SK-N-SH (cell line): ENCODE measurements at regions not wholly inside any gene's neighbourhood (a gene's known extent, or its start where the extent isn't known, plus 50 kb on each side); places are given as distances from the start of the nearest gene placed in this dataset.

Experiments used
- CTCF ChIA-PET: fragments of 300-600, 350-600 bp; formaldehyde crosslinking; extraction: SDS; loops from one replicate; lab custom pipeline; 2021; lab: Yijun Ruan, JAX
- POLR2A ChIA-PET: fragments of 350-600 bp; sonication (Branson Sonifier 250); formaldehyde crosslinking; extraction: SDS; loops from one replicate; lab custom pipeline; 2020; ENCODE audit warnings: antibody characterized with exemption, inconsistent platforms; lab: Yijun Ruan, JAX
- DNase-seq: peaks from one replicate; pipeline ENCODE4 v3.0.0; 2012
- H2AFZ ChIP-seq: fragments of 200-600 bp; sonication (generic); 2 replicates; pipeline ENCODE4 v1.8.1; 2016; ENCODE audit warnings: antibody characterized with exemption, mild to moderate bottlenecking, low read depth
- H3F3A ChIP-seq: fragments of 200-600 bp; sonication (generic); replicated peaks from 2 replicates; pipeline ENCODE3; 2016; ENCODE audit warnings: antibody characterized with exemption, mild to moderate bottlenecking; ENCODE audit not compliant: insufficient read depth
- H3K27ac ChIP-seq, 2 experiments: fragments of 200-500 bp in 1 of 2; fragments of 200-600 bp in 1 of 2; sonication (Bioruptor generic) in 1 of 2; sonication (generic), shearing (Covaris generic) in 1 of 2; 2 replicates each; pipeline versions ENCODE4 v1.5.1 to v1.6.1; 2014 to 2016; ENCODE audit warnings: low read depth in 2 of 2, inconsistent platforms in 1 of 2, low read length in 1 of 2, mild to moderate bottlenecking in 1 of 2, mixed read lengths in 1 of 2
- H3K27me3 ChIP-seq: fragments of 200-600 bp; sonication (generic), shearing (Covaris generic); 2 replicates; pipeline ENCODE4 v1.6.1; 2016; ENCODE audit warnings: mixed run types; ENCODE audit not compliant: insufficient read depth
- H3K36me3 ChIP-seq, 2 experiments: fragments of 200-500 bp in 1 of 2; fragments of 200-600 bp in 1 of 2; sonication (Bioruptor generic) in 1 of 2; sonication (generic) in 1 of 2; replicated peaks in 1 of 2; 2 replicates each; pipeline versions ENCODE3 to v1.5.1; 2014 to 2016; ENCODE audit warnings: low read length in 1 of 2, mild to moderate bottlenecking in 1 of 2; ENCODE audit not compliant: insufficient read depth in 2 of 2, control insufficient read depth in 1 of 2
- H3K4me1 ChIP-seq, 2 experiments: fragments of 200-500 bp in 1 of 2; fragments of 200-600 bp in 1 of 2; sonication (Bioruptor generic) in 1 of 2; sonication (generic), shearing (Covaris generic) in 1 of 2; 2 replicates each; pipeline versions ENCODE4 v1.5.1 to v1.6.1; 2014 to 2016; ENCODE audit warnings: low read depth in 1 of 2, low read length in 1 of 2, mixed run types in 1 of 2; ENCODE audit not compliant: insufficient read depth in 2 of 2, control insufficient read depth in 1 of 2
- H3K4me2 ChIP-seq: fragments of 200-600 bp; sonication (generic), shearing (Covaris generic); 2 replicates; pipeline ENCODE4 v1.6.1; 2017; ENCODE audit warnings: mixed run types
- H3K4me3 ChIP-seq, 2 experiments: fragments of 200-500 bp in 1 of 2; fragments of 200-600 bp in 1 of 2; sonication (Bioruptor generic) in 1 of 2; sonication (generic), shearing (Covaris generic) in 1 of 2; 2 replicates each; pipeline versions ENCODE4 v1.5.1 to v1.8.1; 2014 to 2016; ENCODE audit warnings: low read depth in 2 of 2, inconsistent platforms in 1 of 2, low read length in 1 of 2, mild to moderate bottlenecking in 1 of 2, mixed read lengths in 1 of 2, moderate library complexity in 1 of 2
- H3K79me2 ChIP-seq: fragments of 200-600 bp; sonication (generic); 2 replicates; pipeline ENCODE4 v1.8.1; 2017; ENCODE audit warnings: mild to moderate bottlenecking; ENCODE audit not compliant: insufficient read depth
- H3K9ac ChIP-seq: fragments of 200-600 bp; sonication (generic); 2 replicates; pipeline ENCODE4 v1.6.1; 2017; ENCODE audit warnings: mixed run types
- H3K9me2 ChIP-seq: fragments of 200-600 bp; sonication (generic); 2 replicates; pipeline ENCODE4 v1.6.1; 2017; ENCODE audit warnings: mixed run types
- H3K9me3 ChIP-seq: fragments of 200-600 bp; sonication (generic); 2 replicates; pipeline ENCODE4 v1.6.1; 2017; ENCODE audit warnings: mixed run types, mild to moderate bottlenecking, moderate library complexity
- H4K20me1 ChIP-seq: fragments of 200-600 bp; sonication (generic); 2 replicates; pipeline ENCODE4 v1.6.1; 2017; ENCODE audit warnings: mild to moderate bottlenecking, mixed run types; ENCODE audit not compliant: insufficient read depth
- CHD2 ChIP-seq: fragments of 150-350 bp; IDR thresholded peaks from 2 replicates; pipeline ENCODE4 v1.6.1; 2018; ENCODE audit warnings: low read length; ENCODE audit not compliant: partially characterized antibody
- ELF1 ChIP-seq: IDR thresholded peaks from 2 replicates; pipeline ENCODE4 v1.4.0; 2012
- EP300 ChIP-seq, 2 experiments: IDR thresholded peaks; 2 replicates each; pipeline versions ENCODE4 v1.4.0 to v1.6.1; 2012; ENCODE audit warnings: borderline replicate concordance in 1 of 2, low read depth in 1 of 2, low read length in 1 of 2
- EZH2phosphoT487 ChIP-seq: fragments of 200-600 bp; sonication (generic); IDR thresholded peaks from 2 replicates; pipeline ENCODE4 v1.6.1; 2017; ENCODE audit warnings: low read depth, mixed run types, mild to moderate bottlenecking, antibody characterized with exemption, moderate library complexity, borderline replicate concordance
- FOSL2 ChIP-seq: IDR thresholded peaks from 2 replicates; pipeline ENCODE4 v1.4.0; 2012; ENCODE audit warnings: low read depth, mild to moderate bottlenecking, moderate library complexity, borderline replicate concordance
- FOXJ3 ChIP-seq: sonication (generic); formaldehyde crosslinking; IDR thresholded peaks from 2 replicates; pipeline ENCODE4 v1.5.1; 2020; ENCODE audit warnings: mild to moderate bottlenecking, missing genetic modification reagents
- FOXM1 ChIP-seq: IDR thresholded peaks from 2 replicates; pipeline ENCODE4 v1.4.0; 2012; ENCODE audit warnings: low read depth, mild to moderate bottlenecking
- JUND ChIP-seq: IDR thresholded peaks from 2 replicates; pipeline ENCODE4 v1.4.0; 2012
- MEF2A ChIP-seq: IDR thresholded peaks from 2 replicates; pipeline ENCODE4 v1.4.0; 2012; ENCODE audit warnings: low read depth, borderline replicate concordance
- MXI1 ChIP-seq: IDR thresholded peaks from 2 replicates; pipeline ENCODE4 v1.6.1; 2012; ENCODE audit warnings: mild to moderate bottlenecking, low read depth, low read length, improper control_type of control experiment
- NRF1 ChIP-seq: IDR thresholded peaks from 2 replicates; pipeline ENCODE4 v1.6.1; 2012; ENCODE audit warnings: low read depth, mild to moderate bottlenecking, low read length
- POLR2AphosphoS5 ChIP-seq: IDR thresholded peaks from 2 replicates; pipeline ENCODE4 v1.6.1; 2012; ENCODE audit warnings: low read depth, low read length
- RCOR1 ChIP-seq: fragments of 150-350 bp; IDR thresholded peaks from 2 replicates; pipeline ENCODE4 v1.6.1; 2017; ENCODE audit warnings: antibody characterized with exemption, low read length
- SIN3A ChIP-seq: IDR thresholded peaks from 2 replicates; pipeline ENCODE4 v1.6.1; 2012; ENCODE audit warnings: low read depth, mild to moderate bottlenecking, low read length, moderate library complexity, borderline replicate concordance
- SMC3 ChIP-seq: IDR thresholded peaks from 2 replicates; pipeline ENCODE4 v1.6.1; 2012; ENCODE audit warnings: low read depth, low read length, improper control_type of control experiment
- TAF1 ChIP-seq: IDR thresholded peaks from 2 replicates; pipeline ENCODE4 v1.6.1; 2012; ENCODE audit warnings: low read depth, mild to moderate bottlenecking, low read length, moderate library complexity, borderline replicate concordance
- TCF12 ChIP-seq: IDR thresholded peaks from 2 replicates; pipeline ENCODE4 v1.4.0; 2012
- TEAD4 ChIP-seq: IDR thresholded peaks from 2 replicates; pipeline ENCODE4 v1.4.0; 2012; ENCODE audit warnings: mild to moderate bottlenecking, borderline replicate concordance; ENCODE audit not compliant: insufficient read depth
- WGBS: methylation state at CpG from one replicate; pipeline ENCODE4 v1.1.6; 2017; ENCODE audit warnings: low lambda C conversion rate; 5-methylcytosine and 5-hydroxymethylcytosine counted together
- TF ChIP-seq, protein P1 (sequence below): IDR thresholded peaks from 2 replicates; pipeline ENCODE4; 2012
- TF ChIP-seq, protein P2 (sequence below): IDR thresholded peaks from 2 replicates; pipeline ENCODE4 v1.4.0; 2012; ENCODE audit warnings: low read depth
- TF ChIP-seq, protein P3 (sequence below): fragments of 150-350 bp; IDR thresholded peaks from 2 replicates; pipeline ENCODE4 v1.6.1; 2016; ENCODE audit warnings: mild to moderate bottlenecking, low read depth, low read length

DNA sequence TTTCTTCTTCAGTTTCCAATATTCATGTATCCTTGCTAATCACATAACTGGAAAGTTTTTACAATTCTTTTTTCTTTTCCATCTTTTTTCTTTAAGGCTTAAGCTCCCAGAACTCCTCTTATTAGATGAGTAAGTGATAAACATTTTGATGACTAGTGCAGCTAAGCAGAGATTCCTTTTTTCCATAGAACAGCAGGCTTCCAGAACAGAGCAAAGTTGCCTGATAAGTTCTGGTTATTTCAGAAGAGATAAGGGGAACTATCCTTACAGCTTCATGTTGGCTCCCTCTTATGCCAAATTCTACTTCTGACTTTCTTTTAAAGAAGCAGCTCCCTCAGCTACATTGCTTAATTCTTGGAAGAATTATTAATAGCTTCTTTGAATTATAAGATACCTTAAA, 194.7 kb upstream of the FAR2 start:
- H3K4me3 ChIP-seq = no peak overlapping the region
- H3K9me2 ChIP-seq = no peaks in the 10 kb centered on the region
- no peaks in the 10 kb centered on the region for H4K20me1 ChIP-seq
- no peak overlapping the region for H3K4me2 ChIP-seq
- H3K9ac ChIP-seq = no peak overlapping the region
- H3F3A ChIP-seq = no peaks in the 10 kb centered on the region
- no peak for DNase-seq
- POLR2A ChIA-PET = no interaction called here
- H2AFZ ChIP-seq = no peak overlapping the region
- H3K4me1 ChIP-seq = peaks cover 0 to 8% of the 10 kb centered on the region in 2 experiments; a peak in 1 of 4 replicates
- no peaks in the 10 kb centered on the region for H3K79me2 ChIP-seq
- peak overlapping the region in 1 of 2 experiments; percentile 7; a peak in 1 of 4 replicates for H3K27ac ChIP-seq
- no peaks in the 10 kb centered on the region for H3K9me3 ChIP-seq
- TF ChIP-seq TAF1 (no peak), FOXM1 (no peak), EP300 (IDR thresholded peaks at IDR 0.05; ENCODE audit: borderline replicate concordance in 1 of 2, low read depth in 1 of 2, low read length in 1 of 2) (no peak), NRF1 (no peak), EZH2phosphoT487 (no peak), FOSL2 (no peak), MEF2A (no peak), SIN3A (no peak), RCOR1 (no peak), FOXJ3 (CRISPR knock-in tag) (no peak), SMC3 (no peak)
- TF ChIP-seq, protein P1, sequence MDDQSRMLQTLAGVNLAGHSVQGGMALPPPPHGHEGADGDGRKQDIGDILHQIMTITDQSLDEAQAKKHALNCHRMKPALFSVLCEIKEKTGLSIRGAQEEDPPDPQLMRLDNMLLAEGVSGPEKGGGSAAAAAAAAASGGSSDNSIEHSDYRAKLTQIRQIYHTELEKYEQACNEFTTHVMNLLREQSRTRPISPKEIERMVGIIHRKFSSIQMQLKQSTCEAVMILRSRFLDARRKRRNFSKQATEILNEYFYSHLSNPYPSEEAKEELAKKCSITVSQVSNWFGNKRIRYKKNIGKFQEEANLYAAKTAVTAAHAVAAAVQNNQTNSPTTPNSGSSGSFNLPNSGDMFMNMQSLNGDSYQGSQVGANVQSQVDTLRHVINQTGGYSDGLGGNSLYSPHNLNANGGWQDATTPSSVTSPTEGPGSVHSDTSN = no peak
- TF ChIP-seq, protein P2, sequence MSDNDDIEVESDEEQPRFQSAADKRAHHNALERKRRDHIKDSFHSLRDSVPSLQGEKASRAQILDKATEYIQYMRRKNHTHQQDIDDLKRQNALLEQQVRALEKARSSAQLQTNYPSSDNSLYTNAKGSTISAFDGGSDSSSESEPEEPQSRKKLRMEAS = no peak
- TF ChIP-seq, all 33 proteins: peak for 0
- H3K27me3 ChIP-seq = no peaks in the 10 kb centered on the region
- CTCF ChIA-PET = interaction anchor here (1.6 kb wide), 1 partner anchor 9 kb away, joined by 4 read pairs; no protein-coding TSS in a partner anchor
- no peaks in the 10 kb centered on the region for H3K36me3 ChIP-seq

GRCh38 chr12:28955491-28955890, 193.6 kb upstream of the FAR2 start:
- Histone ChIP-seq H3K36me3 (no peaks in the 10 kb centered on the region), H3K4me1 (peaks cover 0 to 8% of the 10 kb centered on the region in 2 experiments; a peak in 1 of 4 replicates), H4K20me1 (no peaks in the 10 kb centered on the region), H3K9me3 (no peaks in the 10 kb centered on the region), H3K79me2 (no peaks in the 10 kb centered on the region), H3K9ac (no peak overlapping the region)
- POLR2A ChIA-PET = no interaction called here
- no peak for DNase-seq
- CTCF ChIA-PET = interaction anchor here (1.6 kb wide), 1 partner anchor 7 kb away, joined by 4 read pairs; no protein-coding TSS in a partner anchor
- TF ChIP-seq MXI1 (no peak), RCOR1 (no peak), NRF1 (no peak), TEAD4 (no peak), POLR2AphosphoS5 (no peak), TCF12 (no peak), SMC3 (no peak), ELF1 (no peak), CHD2 (no peak), JUND (no peak), FOSL2 (no peak), FOXM1 (no peak)
- TF ChIP-seq, protein P1 = no peak
- TF ChIP-seq, protein P3, sequence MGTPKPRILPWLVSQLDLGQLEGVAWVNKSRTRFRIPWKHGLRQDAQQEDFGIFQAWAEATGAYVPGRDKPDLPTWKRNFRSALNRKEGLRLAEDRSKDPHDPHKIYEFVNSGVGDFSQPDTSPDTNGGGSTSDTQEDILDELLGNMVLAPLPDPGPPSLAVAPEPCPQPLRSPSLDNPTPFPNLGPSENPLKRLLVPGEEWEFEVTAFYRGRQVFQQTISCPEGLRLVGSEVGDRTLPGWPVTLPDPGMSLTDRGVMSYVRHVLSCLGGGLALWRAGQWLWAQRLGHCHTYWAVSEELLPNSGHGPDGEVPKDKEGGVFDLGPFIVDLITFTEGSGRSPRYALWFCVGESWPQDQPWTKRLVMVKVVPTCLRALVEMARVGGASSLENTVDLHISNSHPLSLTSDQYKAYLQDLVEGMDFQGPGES = no peak
- TF ChIP-seq, protein P2 = no peak
- TF ChIP-seq, all 33 proteins: peak for 0
- Histone ChIP-seq H3K4me2 (no peak overlapping the region), H3K27ac (no peak overlapping the region), H3K9me2 (no peaks in the 10 kb centered on the region), H3K4me3 (no peak overlapping the region), H3K27me3 (no peaks in the 10 kb centered on the region), H3F3A (no peaks in the 10 kb centered on the region), H2AFZ (no peak overlapping the region)
- WGBS = 68% methylated on average over 2 of the region's 2 CpGs
